RKO (cell line): ENCODE measurements at regions not wholly inside any gene's neighbourhood (a gene's known extent, or its start where the extent isn't known, plus 50 kb on each side); places are given as distances from the start of the nearest gene placed in this dataset.
A peak's percentile ranks its signal among the peaks of the same experiment; 100 is the strongest.

Experiments
- DNase-seq: peaks from one replicate; pipeline ENCODE4 v3.0.0-alpha.2; 2016; ENCODE audit warnings: low spot score

DNA sequence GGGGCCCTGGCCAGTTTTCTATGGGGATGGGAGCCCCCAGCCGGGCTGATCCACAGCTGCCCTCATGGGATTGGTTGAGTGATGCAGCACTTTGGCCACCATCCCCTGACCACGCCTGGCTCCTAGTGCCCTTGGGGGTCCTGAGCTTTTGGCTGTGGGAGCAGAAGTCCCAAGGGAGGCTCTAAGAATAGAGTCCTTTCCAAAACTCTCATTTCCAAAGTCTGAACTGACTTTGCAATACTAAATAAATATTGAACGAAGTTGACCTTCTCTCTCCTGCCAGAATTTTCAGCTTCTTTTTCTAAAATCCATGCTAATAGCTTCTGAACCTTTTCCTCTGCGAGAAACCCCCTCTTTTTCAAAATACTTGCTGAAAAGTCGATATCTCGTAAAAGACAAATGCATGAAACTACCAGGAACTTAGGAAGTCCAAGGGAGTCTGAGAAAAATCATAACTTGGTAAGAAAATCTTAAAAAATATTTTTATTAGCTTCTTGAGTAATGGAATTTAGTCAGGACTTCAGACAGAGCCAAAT, 62.7 kb upstream of the IGFBP3 start:
- DNase-seq = no peak

DNA sequence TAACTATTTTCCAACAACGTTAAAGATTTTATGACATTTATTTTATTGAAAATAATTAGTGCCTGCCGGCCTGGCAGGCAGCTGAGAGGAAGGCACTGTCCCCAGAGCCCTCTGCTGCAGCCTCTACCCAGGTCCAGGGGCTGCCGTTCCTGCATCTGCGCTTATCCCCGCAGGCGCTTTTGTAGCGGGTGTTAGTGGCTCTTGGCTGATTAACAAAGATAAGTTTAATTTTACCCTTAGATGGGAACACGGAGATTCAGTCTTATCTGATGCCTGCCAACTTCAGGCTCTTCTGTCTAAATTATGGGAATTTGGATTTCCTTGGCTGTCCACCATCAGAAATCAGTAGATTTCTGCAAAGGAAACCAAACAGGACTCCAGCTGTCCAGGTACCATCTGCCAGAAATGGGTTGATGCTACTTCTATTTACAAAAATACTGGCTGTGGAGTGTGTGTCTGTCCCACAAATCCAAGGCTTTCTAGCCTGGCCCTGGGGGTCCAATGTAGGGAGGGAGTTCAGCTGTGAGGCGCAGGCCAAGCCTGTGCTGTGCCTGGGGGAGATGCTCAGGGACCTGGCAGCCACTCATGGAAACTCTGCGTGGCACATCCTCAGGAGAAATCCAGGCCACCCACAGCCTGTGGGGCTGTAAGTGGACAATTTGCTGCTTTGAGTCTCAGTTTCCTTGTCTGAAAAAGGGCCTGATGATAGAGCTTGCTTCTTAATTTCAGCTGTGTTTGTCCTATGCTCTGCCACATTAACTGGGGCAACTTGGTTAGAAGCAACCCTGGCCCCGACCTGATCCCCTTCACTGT, 62.0 kb upstream of the IGFBP3 start:
- no peak for DNase-seq

DNA sequence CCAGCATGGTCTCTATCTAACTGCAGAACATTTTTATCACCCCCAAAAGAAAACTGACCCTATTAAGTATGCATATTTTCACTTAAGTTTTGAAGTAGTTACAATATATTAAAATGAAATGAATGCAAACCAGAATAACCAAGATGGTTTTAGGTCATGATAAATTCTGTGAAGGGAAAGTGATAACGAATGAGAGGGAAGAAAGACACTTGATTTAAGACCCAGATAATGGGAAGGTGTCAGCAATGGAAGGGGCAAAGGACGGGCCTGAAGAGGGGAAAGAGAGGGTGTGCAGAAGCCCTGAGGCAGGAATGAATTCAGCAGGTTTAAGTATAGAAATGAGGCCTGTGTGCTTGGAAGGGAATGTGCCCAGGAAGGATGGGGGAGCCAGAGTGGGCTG, 61.1 kb upstream of the IGFBP3 start:
- no peak for DNase-seq

DNA sequence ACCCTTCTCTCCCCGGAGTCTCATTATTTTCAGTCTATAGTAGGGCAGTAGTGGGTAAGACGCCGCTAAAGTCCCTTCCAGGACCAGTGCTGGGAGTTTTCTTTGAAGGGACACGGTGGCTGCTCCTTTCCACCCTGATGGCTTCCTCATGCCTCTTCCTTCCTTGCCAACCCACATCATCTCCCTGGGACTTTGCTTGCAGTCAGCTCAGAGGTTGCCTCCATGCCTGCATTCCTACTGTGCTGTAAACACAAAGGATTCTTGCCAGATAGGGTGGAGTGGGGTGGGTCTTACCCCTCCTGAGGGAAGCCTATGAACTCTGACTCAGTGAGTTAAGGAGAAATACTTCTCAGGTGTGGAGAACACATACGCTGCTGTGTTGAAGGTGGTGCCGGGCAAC, 59.9 kb upstream of the IGFBP3 start:
- no peak for DNase-seq

DNA sequence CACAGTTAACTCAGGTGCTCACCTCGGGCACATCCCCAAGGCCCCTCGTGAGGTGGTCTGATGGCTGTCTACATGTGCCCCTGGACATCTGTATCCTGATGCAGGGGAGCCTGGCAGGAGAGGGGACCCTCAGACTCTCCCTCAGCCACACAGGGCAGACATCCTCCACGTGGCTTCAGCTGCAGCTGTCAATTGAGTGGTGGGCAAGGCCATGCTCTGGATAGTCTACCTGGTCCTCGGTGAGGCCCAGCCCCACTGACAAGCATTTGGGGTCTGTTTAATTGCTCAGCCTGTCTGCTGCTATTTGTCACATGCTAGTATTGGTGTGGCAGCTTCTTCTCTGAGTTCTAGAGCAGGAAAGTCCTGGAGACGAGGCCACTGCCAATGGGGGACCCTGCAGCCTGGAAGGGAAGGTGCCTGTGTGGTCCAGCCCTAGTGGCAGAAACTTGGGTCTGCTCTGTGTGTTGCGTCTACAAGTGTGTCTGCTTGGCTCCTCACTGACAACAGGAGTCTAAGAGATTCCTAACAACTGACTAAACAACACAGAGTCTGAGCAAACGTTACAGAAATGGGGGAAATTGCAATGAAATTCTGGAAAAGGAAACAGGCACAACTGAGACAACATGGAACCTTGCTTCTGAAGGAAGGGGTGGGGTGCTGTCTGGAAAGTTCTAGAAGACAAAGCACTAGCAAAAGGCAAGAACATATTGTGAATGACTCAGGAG, 59.3 kb upstream of the IGFBP3 start:
- no peak for DNase-seq

DNA sequence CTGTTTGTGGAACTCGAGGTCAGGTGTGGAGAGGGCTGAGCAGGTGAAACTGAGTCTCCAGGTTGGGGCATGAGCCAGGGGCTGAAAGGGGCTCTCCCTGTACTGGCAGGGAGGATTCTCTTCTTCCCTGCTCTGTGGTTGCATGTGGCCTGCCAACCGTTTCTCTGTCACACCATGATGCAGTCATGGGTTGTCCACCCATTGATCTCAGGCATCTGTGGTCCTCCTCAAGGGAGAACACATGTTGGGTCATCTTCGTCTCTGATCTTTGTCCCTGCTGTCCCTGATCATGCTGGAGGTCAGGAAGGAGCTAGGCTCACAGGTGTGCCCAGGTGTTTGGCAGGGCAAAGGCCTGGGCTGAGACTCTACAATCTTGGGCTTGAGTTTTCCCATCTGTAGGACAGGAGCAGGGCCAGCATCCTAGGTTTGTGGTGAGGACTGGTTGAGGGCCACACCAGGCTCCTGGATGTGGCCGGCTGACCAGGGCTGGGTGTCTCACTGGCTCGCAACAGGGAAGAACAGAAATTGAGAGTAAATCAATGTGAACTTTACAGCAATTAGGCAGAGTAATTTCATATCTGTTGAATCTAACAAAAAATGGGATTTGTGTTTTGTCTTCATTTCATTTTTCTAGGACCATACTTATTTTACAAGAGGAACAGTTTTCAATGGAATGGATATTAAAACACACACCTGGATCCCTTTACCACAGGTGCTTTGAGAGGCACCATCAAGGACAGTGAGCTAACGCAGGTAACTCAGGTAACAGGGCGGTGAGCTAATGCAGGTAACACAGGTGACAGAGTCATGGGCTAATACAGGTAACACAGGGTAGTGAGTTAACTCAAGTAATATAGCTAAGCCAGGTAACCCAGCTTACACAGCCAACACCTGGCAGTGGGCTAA, 58.5 kb upstream of the IGFBP3 start:
- DNase-seq = no peak

DNA sequence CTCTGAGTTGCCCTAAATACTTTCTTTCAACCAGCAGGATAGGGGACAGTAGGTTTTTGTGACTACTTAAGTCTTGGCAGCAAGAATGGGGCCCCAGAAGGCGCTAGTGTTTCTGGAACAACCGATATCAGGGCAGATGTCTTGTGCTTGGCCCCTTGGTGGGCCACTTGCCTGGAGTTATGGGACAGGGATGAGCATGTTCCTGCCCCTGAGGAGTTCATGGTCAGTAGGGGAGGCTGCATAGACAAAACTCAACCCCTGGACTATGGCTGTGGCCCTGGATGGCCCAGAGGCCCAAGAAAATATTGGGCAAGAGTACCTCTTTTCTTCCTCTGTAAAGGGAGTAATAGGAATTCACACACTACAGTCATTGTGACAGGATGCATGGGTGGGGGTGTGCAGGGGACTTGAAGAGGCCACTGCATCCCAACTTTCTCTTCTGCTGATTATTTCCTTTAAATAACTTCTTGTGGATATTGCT, 57.7 kb upstream of the IGFBP3 start:
- DNase-seq = no peak

DNA sequence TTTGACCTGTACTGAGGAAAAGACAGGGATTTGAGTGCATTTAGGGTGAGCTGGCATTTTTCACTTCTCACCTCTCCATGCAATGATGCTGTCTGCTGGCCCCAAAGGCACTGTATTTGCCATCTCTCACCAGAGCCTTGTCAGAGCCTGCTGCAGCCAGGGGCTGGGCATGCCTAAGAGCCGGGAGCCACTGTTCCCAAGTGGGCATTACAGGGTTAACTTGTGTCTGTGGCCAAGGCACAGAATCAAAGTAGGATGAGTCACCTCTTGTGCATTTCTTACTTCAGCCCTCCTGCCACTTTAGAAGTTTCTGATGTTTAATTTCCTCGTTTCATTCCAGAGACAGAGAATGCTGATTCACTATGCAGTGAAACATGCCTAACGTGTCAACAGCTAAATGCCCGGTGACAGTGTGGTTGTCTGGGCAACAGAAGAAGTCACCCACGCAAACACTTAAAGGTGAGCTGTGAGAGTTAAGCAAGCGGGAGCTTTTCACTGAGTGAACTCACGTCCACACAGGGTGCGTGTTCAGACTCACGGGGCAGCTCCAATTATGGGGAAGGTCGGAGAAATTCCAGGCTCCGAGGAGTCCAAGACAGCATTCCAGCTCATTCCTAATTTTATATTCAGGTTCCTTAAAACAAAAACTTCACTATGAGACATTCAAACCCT, 57.1 kb upstream of the IGFBP3 start:
- peak; percentile 94 for DNase-seq

DNA sequence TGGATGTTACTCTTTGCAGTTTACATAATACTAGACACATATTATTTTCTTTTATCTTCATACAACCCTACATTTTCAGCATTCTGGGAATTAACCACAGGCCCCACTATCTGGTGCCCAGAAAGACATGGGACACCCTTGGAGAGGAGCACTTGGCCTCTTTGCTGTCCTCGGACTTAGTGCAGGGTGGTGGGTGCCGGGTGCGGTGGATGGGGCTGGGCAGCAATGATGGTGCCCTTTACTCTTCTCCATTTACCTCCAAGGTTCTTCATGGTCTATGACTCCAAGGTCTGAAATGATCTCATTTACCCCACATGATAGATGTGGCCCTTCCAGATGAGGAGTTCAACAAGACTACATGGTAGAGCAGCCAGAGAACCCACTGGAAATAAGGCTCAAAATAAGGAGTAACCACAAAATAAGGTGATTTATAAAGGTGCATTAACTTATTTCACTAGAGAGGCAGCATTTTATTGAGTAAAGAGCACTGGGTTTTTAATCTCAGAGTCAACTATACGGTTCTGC, 56.2 kb upstream of the IGFBP3 start:
- no peak for DNase-seq

DNA sequence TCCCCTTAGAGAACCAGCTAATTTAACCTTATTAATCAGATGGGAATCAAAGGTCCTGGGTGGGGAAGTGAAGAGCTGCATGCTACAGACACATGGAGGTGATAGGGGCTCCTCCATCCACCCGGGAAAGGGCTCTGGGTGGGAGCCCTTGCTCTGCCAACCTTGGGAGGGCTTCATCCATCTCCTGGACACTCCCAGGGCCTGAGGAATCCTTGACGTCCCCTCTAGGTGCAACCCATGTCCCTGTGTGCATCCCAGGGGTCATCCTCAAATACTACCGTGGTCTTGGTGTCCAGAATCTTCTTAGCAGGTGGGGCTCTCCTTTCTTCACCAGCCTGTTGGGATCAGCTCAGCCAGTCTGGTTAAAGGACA, 55.4 kb upstream of the IGFBP3 start:
- no peak for DNase-seq

DNA sequence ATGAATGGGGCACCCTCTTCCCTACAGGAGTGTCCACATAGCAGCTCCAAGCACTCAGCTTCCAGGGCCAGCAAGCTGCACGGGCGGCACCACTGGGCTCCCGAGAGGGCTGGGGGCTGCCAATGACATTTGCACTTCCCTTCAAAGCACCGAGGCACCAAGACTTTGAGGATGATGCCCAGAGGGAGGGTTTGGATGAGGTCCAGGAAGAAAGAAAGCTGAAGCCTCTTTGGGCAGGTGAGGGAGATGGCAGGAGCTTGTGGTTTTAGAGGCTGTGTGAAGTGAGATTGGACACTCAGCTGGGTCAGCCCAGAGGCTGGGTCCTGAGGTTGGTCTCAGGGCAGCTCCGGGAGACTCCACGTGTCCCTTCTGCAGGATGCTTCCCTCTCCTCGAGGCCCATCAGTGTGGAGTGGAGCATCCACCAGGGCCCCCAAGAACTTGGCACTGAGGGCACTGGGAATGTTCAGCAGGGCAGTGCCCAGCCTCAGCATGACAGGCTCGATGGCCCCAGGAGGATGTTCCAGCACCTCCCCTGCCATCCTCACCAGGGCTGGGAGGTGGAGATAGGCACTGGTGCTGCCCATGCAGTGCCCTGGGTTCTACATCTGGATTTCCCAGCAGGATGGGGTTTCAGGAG, 54.9 kb upstream of the IGFBP3 start:
- DNase-seq = no peak

DNA sequence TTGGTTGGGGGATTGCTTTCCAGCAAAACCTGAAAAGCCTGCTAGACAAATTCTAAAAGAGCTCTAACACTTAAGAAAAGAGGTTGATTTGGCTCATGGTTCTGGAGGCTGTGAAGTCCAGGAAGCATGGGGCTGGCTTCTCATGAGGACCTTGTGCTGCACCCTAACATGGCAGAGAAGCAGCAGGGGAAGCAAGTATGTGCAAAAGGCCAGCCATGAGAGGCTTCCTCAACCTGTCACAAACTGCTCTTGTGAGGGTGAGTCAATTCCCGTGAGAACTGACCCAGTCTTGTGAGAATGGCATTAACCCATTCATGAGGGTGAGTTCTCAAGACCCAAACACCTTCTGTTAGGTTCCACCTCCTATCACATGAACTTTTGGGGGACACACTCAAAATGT, 54.3 kb upstream of the IGFBP3 start:
- no peak for DNase-seq

DNA sequence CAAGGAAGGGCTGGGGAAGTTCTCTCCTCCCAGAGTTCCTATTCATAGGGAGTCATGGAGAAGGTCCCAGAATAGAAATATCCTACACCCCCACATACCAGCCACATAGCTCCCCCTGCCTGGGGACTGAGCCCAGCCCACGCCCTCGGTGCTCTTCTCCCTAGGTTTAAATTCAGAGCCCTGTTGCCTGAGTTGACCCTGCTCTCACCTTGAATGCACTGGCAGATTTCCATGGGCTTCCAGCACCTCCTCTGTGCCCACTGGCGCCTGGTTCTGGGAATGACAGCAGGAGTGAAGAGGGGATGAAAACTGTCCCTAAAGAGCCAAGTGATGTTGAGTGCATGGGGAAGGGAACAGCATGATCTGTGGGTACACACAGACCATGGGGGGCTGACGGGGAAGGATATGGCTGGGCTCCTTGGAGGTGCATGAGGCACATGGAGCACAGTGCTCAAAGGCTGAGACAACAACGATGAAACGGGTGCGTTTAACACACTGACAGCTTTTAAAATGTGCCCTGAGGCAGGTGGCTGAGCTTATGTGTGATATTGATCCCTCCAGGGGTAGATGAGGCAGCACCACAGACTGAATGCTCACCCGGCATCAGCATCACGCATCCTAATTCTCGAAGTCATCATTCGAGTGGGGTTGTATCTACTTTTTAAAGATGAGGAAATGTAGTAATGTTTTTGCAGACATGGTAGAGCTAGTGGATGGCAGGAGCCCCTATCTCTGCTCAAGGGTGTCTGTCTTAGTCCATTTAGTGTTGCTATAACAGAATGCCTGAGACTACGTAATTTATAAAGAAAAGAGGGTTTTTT, 53.7 kb upstream of the IGFBP3 start:
- DNase-seq = no peak

DNA sequence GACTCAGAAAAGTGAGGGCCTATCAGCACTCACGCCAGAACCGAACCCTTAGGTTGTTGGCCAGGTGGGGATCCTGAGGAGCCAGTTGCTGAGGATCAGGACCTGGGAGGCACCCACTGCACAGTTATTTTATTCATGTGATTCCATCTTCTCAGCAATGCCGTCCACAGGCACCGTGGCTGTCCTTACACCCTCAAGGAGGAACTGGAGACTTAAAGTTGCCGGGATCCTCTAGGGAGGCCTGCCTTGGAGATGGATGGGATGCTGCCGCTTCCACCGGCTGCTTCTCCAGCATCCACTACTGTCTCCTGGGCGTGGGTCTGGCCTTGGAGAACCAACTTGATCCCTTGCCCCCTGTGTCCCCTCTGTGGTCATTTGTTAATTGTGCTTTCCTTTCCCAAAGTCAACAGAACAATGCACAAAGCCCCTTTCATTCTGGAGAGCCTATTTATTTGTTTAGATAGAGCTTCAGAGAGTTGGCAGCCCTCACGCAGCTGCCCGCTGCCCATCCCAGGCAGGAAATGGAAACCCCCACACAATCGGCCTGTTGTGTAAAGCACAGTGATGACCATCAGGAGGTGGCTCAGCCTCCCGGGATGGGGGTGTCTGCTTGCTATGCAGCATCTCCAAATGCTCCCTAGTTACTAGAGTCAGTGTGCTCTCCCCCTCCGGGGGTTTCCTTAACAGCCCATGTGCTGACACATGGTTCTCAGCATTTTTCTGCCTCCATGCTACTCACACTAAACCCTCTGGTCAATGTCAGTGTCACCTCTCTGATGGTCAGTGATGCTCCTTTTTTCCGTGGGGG, 52.9 kb upstream of the IGFBP3 start:
- no peak for DNase-seq

DNA sequence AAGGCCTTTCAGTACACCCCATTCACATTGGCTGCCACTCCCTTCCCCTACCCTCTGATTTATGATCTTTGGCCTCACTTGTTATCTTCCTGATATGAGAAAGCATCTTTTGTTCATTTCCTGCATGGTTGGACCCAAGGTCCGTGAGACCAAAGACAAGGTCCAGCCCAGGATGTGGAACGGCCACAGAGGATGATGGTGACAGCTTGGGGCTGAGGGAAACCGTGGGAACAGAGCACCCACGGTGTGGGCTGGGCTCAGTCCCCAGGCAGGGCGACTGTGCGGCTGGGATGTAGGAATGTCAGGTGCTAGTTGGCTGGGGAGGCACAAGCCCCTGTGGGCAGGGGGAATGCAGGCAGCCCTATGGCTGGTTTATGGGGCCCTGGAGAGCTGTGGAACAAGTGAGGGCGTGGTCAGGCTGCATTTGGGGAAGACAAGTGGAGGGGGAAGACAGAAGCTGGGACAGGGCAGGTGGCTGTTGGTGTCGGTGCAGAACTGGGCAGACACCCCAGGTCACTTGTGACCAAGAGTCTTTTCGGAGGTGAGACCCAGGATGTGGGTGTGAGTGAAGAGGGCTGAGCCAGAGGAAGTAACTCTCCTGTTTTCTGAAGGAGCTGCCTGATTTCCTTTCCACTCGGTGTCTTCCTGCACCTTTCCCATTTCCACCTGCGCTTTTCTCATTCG, 51.7 kb upstream of the IGFBP3 start:
- DNase-seq = no peak

DNA sequence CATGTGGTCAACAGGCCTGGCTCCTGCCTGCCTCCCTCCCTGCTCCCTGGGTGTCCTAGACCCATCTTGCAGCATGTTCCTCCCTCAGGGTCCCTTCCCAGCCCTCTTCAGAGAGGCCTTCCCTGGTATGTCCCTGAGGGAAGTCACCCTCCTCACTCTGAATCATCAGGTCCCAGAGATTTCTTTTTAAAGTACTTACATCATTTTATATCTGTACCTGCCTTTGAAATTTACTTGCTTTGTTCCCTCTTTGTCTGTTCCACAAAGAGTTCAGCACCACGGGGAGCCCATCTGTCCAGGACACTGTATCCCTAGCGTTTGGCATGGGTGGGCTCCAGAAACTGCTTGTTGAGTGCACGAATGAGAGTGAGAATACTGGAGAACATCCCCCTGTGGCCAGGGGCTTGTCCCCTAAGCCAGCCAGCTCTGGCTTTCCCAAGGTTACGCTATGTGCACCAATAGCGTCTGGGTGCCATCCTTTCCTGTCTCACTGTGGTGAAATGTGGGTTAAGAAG, 50.6 kb upstream of the IGFBP3 start:
- DNase-seq = no peak

DNA sequence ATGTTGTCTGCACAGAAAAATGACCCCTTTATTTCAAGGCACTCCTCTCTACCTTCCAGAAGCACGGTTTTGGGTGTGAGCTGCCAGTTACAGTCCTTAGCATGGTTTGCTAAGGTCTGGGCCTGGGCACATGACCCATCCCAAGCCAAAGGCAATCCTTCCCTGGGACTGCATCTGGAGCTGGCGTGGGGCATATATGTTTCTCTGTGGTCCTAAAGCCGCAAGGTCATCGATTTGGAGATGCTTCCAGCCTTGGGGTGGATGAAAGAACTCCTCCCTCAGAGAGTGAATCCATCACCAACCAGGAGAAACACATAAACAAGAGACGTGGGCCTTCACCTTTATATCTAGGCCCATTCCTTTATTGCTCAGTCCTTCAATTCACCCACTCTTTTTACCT, 50.1 kb upstream of the IGFBP3 start:
- no peak for DNase-seq
